GM21367 (cell line): ENCODE measurements at regions not wholly inside any gene's neighbourhood (a gene's known extent, or its start where the extent isn't known, plus 50 kb on each side); places are given as distances from the start of the nearest gene placed in this dataset.

Experiments used
- ATAC-seq: cut with Tn5 transposase; IDR thresholded peaks from one replicate; pipeline ENCODE4 v1.9.1; 2021; ENCODE audit not compliant: unreplicated experiment

DNA sequence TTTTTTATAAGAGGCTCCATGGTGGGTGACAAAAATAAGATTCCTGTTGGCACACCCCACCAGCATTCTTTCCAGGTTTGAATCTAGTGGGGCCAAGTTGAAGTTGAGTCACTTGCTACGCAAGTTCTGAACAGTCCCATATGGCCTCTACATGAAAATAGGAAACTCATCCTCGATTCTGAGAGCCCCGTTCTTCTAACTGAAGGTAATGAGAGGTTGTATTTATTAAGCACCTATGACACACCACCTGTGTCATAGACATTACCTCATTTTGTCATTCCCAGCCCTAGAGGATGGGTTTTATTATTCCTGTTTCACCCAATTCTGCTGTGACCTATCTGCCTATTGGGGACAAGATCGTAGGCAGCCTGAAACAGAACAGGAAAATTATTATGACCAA is 131.7 kb downstream of the ACTL7B start:
- ATAC-seq: no peak

DNA sequence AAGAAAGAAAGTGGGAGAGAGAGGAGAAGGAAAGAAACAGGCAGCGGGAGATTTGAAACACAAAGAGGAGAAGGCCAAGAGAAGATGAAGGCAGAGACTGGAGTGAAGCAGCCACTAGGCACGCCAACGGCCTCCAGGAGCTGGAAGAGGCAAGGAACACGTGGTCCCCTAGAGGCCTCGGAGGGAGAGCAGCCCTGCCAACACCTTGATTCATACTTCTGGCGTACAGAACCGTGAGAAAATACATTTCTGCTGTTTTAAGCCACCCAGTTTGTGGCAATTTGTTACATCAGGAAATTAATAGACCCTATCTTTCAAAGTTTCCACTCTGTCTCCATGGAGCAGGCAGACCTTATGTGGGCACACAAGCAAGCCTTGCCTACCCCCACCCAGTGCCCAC is 133.4 kb downstream of the ACTL7B start:
- no peak for ATAC-seq

DNA sequence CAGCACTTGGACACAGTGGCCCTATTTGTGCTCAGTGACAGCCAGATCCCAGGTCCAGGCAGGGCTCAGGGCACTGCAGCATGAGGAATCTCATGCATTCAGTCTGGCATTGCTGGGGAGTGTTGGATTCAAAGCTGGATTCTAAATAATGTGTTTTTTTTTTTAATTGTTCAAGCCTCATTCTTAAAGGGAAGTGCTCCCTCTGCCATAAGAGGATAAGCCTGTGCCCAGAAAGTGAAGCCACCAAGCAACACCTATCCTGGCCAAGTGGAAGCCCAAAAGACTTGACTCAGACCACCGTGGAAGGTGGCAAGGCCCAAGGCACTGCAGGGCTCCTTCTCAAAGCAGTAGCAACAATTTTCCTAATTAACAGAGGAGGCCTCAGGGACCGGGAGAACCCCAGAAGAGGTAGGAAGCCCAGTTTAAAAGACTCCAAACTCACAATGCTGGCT is 135.6 kb downstream of the ACTL7B start:
- ATAC-seq: no peak

DNA sequence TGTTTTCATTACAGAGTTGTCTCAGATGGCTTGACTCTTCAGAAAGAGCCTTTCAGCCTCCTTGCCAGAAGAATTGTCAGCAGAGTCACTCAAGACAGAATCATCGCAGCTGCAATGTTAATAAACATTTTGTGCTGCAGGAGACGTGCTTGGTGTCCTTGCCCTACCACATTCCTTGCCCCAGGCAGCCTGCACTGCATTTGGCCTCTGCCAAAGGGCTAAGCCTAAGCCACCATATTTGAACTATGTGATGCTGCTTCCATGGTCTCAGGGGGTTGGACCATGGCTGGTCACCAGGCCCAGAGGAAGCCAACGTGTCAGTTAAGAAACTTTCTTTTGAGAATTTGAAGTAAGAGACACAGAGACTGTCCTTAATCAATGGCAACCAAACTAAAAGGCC is 145.4 kb downstream of the ACTL7B start:
- ATAC-seq: no peak

DNA sequence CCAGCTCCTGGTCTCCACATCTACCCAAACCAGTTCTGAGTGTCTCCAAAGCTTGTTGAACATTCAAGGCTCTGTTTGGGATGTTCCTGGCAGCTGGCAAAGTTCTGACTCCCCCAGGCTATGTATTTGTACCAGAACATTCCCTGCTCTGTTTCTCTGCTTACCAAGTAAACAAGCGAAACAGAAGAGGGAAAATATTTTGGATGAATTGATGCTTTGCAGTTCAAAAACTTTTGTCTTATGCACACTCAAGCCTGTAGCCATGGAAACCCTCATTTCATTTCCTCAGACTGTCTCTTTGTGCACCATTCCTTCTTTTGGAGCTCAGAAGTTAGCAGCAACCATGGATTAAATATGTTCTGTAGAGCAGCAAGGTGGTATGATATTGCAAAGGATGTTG is 145.8 kb downstream of the ACTL7B start:
- no peak for ATAC-seq

DNA sequence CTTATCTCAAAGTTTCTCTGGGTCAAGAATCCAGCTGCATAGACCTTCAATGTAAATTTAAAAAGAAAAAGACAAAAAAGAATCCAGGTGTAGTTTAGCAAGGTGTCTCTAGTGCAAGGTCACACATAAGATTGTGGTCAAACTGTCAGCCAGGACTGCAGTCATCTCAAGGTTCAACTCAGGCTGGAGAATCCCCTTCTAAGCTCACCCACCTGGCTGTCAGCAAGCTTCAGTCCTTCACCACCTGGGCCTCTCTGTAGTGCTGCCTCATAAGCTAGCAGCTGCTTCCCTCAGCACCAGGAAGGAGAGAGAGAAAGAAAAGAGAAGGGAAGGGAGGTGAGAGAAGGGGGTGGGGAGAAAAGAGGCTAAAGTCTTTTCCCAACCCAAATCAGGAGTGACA is 146.7 kb downstream of the ACTL7B start:
- ATAC-seq: no peak

DNA sequence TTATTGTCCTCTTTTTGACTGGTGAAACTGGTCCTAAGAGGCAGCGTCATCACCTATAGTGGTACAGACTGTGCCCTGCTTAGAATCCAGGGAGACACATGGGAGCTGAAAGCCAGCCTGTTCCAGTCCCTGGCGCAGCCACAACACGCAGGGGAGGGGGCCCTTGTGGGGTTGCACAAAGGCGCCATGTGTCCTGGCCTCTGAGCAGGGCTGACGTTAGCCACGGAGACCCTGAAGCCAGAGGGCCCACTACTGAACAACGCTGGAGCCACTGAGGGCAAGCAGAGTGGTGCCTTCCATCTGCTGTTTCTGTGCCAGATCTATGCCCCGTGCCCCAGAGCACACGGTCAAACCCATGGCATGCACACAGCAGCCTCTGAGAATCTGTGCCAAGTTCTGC is 147.3 kb downstream of the ACTL7B start:
- ATAC-seq: no peak

DNA sequence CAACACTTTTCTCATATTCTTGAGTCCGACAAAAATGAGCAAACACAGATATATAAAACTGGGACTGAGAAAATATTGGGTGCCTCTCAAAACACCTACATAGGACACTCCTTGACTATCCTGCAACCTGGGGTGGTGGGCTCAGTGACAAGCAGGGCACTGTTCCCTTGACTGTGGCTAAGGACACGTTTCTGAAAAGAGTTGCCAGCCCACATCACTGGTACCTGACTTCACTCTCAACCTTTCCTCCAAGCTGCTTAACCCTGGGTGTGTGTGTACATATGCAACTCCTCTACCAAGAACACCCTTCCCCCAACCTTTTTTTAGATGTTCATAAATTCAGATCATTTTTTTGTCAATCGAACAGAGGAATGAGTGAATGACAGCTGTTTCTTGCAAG is 148.7 kb downstream of the ACTL7B start:
- ATAC-seq: no peak

DNA sequence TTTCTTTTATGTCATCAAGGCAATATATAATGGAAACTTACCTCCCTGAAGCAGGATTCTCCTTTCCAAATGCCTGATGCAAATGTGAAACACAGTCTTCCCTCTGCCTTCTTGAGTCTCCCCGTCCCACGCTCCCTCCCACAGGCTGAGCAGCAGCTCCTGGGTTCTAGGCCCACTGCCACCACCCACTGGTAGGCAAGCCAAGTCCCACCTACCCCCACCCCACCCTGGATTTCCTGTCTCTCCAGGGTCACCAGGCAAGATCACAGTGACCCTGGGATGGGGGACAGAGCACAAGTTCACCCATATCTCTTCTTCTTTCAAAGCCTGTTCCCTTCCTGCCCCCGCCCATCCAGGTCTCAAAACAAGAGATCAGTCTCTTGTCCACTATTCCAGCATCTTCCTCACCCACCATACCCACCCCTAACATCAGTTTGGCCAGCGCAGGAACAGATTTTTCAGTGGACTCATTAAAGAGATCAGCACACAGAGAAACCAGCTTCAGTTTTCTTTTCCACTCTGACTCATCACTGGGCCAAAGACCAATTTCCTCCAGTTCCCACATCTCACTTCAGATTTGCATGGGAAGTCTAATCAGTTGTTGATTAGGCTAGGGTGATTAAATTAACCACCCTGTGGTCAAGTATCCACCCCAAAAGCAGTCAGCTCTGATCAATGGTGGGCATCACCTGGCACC is 151.5 kb downstream of the ACTL7B start:
- no peak for ATAC-seq

DNA sequence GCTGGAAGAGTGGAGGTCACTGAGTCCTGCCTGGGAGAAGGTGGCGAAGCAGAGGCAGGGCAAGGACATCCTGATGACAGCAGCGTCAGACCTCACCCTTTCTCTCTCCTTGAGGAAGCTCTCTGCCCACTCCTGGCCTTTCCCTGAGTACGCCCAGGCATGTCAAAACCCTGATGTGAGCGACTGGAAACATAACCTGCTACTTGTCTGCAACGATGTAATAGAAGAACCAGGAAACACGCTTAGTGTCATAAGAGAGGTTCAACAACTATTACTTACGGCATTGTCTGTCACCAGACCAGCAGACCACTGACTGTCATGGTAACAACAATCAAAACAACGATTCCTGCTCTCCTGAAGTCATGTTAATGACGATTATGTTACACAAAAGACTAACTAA is 152.4 kb downstream of the ACTL7B start:
- ATAC-seq: no peak

DNA sequence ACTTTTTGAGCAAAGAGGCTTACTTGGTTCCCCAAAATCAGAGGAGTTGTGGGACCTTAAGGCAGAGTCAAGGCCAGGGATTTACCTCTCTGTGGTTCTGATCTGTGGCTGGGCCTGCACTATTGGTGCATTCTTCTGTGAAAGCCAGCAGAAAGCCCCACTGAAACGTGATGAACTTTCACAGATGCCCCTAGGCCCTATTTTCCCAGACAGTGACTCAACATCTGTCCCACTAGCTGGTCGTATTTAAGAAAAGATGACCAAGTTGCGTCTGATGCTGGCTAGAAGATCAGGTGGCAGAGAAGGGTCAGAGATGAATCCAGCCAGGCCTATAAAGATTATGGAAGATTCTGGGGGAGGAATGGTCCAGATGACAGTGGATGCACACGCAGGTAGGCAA is 153.1 kb downstream of the ACTL7B start:
- ATAC-seq: no peak

DNA sequence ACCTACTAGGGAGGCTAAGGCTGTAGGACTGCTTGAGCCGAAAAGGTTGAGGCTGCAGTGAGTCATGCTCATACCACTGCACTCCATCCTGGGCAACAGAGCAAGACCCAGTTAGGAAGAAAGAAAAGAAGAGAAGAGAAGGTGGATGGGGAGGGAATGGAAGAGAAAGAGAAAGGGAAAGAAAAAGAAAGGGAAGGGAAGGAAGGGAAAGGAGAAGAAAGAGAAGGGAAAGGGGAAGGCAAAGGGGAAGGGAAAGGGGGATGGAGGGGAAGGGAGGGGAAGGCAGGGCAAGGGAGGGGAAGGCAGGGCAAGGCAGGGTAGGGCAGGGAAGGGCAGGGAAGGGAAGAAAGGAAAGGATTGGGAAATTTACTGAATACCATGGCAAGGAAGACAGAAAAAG is 157.0 kb downstream of the ACTL7B start:
- no peak for ATAC-seq

DNA sequence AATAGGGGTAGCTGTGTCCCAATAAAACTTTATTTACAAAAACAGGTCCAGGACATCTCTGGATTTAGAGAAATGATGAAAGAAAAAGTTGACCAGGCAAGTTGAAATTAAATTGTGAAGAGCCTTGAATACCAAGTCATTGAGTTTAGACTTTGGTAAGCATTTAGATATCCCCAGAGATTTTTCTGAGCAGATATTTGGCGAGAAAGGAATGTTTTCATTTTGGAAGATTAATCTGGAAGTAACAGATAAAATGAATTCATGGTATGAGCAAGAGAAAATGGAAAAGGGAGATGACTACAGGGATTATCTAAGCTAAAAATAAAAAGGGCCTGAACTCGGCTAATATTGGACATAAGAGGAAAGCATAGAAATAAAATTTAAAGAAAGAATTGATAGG is 157.6 kb downstream of the ACTL7B start:
- ATAC-seq: no peak

DNA sequence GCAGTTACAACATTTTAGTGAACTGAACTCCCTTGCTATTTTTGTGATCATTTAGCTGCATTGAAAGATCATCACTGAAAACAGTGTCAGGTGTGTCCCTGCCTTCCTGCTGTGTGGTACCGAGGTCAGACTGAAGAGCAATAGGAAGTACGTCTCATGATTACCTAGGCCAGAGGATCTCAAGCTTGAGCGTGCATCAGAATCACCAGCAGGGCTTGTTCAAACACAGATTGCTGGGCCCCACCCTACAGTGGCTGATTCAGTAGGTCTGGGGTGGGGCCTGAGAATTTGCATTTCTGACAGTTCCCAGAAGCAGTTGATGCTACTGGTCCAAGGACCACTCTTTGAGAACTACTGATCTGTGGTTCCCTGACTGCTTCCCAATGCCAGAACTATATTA is 159.6 kb downstream of the ACTL7B start:
- no peak for ATAC-seq

DNA sequence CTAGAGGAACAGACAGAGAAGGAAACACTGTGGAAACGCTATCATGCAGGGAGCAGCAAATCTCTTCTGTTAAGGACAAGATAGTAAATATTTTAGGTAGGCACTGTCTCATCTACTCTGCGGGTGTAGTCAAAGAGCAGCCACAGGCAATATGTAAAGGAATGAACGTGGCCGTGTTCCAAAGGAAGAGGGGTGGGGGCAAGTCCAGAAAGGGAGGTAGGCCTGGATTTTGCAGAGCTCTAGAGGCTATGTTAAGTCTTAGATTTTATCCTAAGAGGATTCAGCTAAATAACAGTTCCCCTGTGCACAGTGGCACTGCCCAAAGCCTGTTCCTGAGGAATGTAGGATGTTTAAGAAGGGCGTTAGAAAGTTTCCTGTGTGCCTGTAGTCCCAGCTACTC is 161.6 kb downstream of the ACTL7B start:
- no peak for ATAC-seq

DNA sequence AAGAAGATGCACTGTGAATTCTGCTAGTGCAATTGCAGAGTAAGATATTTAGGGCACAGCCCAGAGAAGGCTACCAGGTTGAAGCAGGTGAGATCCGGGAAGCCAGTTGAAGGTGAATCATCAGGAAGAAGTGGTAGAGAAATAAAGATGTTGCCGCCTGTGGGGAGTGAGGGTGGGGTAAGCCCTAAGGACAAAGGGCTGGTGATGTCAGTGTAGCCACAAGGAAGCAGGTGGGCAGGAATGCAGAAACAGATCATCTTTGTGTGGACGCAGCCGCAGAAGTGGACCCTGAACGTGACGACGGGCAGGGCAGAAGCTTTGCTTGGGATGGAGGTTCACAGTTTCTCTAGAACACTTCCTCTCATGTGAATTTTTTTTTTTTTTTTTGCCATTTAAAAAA is 164.2 kb downstream of the ACTL7B start:
- no peak for ATAC-seq

DNA sequence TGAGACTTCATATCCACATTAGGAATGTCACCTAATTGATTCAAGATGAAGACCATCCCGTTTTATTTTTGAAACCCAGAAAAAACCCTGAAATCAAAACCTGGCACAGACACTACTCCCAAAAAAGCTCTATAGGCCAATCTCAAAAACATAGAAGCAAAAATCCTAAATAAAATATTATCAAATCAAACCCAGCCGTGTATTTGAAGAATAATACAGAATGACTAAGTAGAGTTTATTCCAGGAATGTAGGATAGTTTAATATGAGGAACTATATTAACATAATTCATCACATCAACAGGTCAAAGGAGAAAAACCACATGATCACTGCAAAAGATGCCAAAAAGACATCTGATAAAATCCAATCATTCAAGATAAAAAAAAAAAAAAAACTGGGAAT is 167.1 kb downstream of the ACTL7B start:
- no peak for ATAC-seq

DNA sequence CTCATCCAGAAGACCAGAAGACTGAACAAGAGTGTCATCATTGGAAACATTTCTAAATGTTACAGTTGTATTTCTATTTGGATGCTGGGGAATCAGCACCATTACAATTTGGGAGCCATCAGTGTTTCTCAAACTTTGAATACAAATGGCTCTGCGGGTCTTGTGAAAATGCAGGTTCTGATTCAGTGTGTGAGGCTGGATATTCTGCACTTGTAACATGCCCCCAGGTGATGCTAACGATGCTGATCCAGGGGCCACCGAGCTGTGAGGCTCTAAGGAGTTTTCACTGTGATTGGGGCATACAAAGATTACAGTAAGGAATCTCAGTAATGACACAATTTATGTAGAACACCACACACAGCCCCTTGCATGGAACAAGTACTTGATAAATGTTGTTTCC is 167.7 kb downstream of the ACTL7B start:
- no peak for ATAC-seq

DNA sequence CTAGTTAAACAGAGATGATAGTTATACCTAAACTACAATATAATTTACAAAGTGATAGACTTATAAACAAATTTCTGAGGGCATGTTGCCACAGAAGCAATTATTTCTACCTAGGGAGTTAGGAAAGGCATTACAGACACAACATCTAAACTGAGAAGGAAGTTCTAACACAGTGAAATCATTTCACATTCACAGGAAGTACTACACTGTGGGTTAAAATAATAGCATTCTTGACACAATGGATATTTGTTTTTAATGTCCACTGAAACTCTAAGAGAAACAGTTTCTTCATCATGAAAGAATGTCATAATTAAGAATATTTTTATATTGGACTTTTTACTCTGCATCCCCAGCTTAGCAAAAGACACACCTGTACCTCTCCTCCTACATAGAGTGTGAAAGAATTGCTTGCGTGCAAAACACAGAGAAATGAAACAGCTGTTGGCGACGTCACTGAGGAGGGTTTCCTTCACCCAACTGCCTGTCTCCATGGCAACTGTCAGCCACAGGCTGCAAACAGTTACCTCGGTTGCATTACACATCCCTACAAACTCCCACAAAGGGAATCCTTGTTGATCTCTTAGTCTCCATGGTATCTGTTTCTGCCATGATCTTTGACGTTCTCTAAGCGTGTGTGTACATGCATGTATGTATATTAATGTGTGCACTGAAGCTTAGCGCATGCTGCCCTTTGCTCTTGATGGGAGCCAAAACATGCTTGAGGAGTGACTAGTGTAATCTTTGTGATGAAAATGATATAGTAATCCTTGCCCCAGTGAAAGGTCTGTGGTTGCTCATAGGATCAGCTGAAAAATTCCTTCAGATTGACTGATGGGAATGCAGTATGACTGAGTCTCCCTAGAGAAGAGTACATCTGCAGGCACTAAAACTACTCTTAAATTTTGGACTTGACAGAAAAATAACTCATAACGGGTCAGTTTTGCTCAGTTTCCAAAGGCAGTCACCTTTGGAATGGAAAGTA is 168.5 kb downstream of the ACTL7B start:
- no peak for ATAC-seq

DNA sequence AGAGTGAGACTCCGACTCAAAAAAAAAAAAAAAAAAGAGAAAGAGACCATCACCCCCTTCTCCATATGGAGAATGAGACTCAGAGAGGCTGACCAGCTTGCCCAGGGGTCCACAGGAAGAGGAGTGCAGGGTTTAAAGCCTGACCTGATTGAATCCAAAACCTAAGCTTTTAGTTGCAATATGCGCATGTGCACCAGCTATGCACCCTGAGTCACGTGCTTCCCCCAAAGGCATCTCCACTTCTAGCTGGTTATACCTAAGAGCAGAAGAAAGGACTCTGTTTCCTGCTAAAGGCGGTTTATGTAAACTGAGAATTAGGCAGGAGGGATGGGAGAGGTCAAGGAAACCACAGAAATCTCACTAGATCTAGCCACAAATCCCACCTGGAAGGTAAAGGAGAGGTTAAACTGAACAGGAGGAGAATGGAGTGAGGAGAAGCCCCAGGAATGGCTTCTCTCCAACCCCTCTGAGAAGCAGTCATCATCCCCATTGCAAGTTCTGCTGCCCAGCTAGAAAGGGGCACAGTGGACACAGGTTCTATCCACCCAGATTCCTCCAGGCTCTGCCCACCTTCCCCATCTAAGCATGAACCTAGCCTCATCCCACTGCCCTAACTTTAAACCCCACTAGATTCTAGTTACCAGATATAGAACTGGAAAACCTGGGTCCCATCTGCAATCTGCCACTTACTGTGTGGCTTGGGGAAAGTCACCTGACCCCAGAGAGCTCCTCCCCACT is 171.3 kb downstream of the ACTL7B start:
- ATAC-seq: no peak

DNA sequence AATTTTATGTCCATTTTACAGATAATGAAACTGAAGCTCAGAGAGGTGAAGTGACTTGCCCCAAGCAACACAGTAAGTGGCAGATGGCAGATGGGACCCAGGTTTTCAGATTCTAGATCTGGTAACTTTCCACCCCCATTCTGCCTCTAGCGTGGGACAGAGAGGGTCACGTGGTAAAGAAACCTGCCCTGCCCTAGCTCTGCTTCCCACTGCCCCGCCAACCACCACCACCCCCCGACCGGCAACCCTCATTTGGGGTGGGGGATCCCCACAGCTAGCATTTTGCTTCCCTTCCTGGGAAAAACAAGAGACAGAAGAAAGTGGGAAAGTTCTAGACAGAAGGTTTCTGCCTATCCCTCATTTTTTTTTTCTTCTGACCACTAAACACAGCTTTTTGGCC is 172.5 kb downstream of the ACTL7B start:
- ATAC-seq: no peak
